HG02571 (cell line): ENCODE measurements at regions not wholly inside any gene's neighbourhood (a gene's known extent, or its start where the extent isn't known, plus 50 kb on each side); places are given as distances from the start of the nearest gene placed in this dataset.

Source experiments
- ATAC-seq: cut with Tn5 transposase; IDR thresholded peaks from one replicate; pipeline ENCODE4 v1.9.1; 2021; ENCODE audit warnings: mild to moderate bottlenecking, moderate library complexity; ENCODE audit not compliant: unreplicated experiment

DNA sequence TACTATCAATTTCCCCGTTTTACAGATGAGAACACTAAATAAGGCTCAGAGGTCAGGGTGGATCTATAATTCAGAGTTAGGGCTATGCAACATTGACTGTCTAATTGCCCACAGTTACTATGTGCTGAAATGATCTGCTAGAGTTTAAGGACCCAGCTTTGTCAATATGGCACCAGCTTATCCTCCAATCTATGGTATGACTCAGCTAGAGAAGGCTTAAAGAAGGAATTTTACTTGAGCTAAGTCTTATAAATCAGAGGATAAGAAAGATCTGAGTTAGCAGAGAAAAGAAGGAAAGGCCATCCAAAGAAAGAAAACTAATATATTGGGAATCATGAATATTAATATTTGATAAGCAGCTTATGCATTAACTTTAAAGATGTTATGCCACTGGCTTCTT is 78.1 kb downstream of the ASB9 start:
- no peak for ATAC-seq

GRCh38 chrX:15188039-15188438 is 81.8 kb downstream of the ASB9 start:
- no peak for ATAC-seq

GRCh38 chrX:15177316-15177715 is 92.6 kb downstream of the ASB9 start:
- no peak for ATAC-seq

DNA sequence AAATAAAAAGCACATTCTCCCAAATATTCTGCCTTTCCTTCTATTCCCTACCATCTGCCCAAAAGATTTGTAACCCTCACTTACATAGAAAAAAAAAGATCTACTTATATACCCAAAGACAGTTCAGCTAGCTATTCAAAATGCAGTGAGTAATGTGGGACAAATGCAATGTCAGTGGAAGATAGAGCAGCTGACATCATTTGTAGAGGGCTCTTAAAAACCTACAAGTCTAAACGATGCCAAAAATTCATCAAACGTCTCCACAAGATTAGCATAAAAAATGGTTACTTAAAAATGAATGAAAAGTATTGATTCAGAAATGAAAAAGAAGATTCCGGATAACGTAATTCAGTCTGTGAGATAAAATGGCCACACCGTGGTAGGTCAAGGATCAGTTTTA is 96.5 kb downstream of the ASB9 start:
- ATAC-seq: no peak

DNA sequence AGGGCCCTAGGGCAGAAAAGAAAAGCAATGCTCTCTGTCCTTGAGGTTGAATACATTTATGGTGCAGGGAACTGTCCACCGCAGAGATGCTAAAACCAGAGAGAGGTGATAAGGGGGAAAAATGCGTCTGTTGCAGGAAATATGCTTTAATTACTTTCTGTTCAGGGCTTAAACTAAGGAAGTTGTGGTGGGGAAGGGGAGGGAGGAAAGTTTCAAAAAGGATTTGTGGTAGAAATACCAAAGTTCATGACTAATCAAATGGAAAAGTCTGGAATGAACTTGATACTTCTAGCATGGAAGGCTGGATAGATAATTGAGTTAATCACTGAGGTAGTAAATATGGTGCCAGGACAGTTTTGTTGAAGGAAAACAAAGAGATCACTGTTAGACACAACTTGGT is 99.0 kb downstream of the ASB9 start:
- no peak for ATAC-seq

DNA sequence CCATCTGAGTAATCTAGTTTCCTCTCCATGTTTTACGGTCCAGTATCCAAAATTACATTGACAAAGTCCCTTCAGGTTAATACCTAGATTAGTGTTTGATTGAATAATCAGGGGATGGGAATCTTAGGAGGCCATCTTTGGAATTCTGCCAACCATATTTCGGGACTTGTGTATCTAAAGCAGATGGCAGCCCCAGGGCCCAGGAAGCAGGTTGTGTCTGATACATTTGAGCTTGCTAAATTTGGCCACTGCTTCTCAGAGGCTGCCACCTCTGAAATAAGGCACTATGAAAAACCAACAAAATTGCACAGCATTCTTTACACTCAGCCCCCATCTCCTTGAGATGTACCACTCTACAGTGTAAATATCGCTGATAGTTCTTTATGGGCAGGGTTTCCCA is 102.1 kb downstream of the ASB9 start:
- no peak for ATAC-seq

DNA sequence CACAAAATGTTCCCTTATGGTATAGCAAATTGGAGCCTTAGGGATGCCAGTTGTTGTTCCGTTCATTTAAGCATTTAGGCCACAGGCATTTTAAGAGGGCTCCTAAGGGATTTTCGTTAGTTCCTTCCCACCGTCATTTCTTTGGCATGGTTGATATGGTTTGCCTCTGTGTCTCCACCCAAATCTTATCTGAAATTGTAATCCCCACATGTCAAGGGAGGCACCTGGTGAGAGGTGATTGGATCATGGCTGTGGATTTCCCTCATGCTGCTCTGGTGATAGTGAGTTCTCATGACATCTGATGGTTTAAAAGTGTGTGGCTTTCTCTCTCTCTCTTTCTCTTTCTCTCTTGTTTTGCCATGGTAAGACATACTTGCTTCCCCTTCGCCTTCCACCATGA is 104.1 kb downstream of the ASB9 start:
- no peak for ATAC-seq

DNA sequence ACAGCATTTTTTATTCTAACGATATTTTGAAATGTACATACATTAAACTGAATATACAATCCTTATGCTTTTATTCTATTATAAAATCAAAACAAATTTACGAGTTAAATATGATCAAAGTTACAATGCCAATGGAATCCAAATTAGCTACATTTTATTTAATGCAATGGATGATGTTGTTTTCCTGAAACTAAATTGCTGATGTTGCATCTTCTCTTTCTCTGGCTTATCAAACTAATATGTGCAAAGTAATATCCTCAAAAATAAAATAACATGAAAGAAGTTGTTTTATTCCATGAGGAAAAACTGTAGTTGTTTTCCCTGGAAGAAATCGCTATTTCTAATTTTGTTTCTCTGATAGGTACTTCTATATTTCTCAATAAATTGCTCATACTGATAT is 106.8 kb downstream of the ASB9 start:
- ATAC-seq: no peak

DNA sequence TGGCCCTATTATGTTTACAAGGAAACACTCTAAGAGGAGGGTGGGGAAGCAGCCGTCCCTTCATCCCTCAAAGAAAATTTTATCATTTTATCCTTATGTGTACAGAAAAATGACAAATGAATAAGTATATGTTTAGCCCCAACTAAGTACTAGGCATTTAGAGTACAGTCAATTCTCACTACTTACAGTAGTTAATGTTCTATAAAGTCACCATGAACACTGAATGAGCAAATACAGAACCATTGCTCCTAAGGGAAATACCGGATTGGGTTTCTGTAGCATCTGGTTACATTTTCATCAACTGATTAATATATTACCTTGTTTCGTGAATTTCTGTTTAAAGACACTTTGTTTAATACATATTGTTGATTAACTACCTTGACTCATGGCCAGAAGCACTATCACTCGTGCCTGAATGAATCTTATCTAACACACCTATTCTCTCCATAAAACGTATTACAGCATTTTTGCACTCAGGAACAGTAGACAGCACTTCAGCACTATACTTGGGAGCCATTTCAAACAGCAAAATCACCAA is 109.3 kb downstream of the ASB9 start:
- no peak for ATAC-seq

GRCh38 chrX:15158736-15159406 is 111.0 kb downstream of the ASB9 start:
- peak; percentile 58 for ATAC-seq

- no peak for ATAC-seq
Measured at GRCh38 chrX:15158350-15158735, 111.5 kb downstream of the ASB9 start.

GRCh38 chrX:15157624-15158023 is 112.3 kb downstream of the ASB9 start:
- ATAC-seq: no peak

DNA sequence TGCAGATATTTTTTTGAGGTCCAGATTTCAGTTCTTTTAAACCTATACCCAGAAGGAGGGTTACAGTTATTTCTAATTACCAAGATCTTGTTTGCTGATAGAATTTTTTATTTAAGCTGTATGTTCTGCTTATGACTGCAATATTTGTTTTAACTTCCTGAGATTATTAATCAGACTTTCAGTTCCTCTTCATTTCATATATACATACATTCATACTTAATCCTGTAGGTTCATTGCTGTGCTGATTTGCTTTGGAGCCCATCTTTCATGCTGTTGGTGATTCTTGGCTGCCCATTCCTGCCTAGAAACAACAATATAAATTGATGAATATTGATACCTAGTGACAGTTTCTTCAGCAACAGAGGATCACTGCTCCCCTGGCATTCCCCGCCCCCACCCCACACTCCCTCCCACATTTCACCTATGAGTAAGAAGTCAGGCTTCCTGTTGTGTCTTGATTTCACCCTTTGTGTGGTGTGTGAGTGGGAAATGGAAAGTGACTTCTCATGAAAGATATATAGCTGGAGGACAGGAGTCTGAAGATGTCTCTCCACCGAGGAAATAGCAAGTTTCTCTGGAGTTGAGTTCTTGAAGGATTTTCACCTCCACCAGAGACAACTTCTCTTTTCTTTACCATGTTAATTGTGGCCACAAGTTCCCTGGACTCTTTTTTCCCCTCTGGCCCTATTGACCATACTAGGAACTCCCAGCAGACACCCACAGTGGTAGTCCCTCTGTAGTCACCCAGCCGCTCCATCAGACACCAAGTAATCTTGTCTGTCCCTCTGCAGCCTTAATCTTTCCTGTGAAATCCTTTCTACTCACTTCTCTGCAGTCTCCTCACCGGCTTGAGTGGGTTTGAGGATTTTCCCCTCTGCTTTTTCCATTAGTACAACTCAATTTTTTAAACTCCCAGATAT is 118.4 kb downstream of the ASB9 start:
- ATAC-seq: peak; percentile 70

- ATAC-seq: no peak
Measured at GRCh38 chrX:15150586-15150985, 119.3 kb downstream of the ASB9 start.

DNA sequence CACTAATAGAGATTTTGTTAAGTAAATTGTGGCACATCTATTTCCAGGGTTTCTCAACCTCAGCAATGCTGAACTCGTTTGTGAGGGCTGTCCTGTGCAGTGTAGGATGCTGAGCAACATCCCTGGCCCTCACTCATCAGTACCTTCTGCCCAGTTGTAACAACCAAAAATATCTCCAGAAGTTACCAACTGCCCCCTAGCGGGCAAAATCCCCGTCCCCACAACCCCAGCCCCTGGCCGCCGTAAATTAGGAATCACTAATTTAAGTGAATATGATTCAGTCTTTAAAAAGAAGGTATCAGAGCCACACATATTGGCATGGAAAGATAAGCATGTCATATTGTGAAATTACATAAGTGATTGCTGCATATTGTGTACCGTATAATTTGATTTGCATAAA is 123.4 kb downstream of the ASB9 start:
- no peak for ATAC-seq

DNA sequence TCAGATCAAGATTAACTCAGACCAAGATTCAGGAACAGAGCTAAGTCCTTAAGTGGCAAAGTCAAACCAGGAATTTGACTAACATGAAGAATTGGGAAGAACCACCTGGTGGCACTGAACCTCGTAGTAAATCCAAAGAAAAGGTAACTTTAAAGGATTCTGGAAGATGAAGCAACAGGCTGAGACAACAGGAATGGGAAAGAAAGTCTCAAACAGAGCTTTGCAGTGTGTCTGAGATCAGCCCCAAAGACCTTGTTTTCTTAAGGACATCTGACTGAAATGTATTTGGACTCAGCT is 126.1 kb downstream of the ASB9 start:
- no peak for ATAC-seq

DNA sequence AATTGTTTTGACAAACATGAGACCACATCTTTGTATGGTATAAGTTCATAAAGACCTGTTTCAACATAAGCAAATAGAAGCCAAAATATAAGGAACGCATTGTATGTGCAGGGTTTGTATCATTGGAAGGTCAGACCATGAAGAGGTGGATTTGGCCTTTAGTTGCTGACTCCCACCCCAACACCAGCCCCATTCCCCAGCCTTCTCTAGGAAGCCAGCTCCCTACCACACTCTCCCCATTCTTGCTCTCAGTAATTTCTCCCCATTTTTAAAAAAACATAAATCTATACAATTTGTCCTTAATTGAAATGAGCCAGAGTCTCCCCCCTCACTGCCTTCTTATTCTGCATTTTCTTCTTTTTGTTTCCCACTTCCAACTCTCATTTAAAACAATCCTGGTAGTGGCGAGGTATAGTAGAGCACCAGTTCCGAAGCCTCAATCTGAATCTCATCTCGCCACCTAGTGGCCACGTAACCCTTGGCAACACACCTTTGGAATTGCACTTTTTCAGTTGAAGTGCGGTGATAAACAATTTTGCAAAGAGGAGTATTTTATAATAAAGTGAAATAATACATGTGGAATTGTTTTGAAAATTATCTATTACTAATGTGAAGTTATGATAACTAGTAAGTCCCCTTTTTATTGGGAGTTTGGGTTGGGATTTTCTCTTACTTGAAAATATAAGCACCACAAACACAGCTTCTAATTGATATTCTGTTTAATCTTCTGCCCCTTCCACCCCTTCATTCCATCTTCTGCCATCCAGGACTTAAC is 126.6 kb downstream of the ASB9 start:
- ATAC-seq: peak; percentile 53

DNA sequence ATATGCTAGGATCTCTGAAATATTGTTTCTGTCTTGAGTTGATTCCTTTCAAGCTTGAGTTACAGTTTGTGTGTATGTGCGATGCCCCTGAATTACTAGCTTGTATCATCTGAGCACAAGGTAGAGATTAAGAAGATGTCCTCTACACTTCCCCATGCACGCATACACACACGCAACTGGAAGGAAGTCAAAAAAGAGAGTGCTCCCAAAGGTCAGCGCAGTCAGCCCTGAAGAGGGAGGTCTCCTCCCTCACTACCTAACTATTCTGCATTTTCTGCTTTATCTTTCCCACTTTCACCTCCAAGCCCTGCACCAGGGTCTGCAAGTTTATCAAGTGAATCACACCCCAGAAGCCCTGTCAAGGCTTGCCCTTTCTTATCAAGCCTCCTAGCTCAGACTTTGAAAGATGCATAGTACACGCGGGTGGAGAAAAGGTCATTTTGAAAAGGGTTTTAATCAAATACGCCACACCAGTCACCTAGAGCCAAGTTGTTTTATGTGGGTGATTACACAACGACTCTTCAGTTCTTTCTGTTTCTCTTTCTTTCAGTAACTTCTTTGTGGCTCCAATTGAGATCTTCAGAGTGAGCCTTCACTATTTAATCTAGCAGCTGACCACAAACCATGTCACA is 127.7 kb downstream of the ASB9 start:
- no peak for ATAC-seq

DNA sequence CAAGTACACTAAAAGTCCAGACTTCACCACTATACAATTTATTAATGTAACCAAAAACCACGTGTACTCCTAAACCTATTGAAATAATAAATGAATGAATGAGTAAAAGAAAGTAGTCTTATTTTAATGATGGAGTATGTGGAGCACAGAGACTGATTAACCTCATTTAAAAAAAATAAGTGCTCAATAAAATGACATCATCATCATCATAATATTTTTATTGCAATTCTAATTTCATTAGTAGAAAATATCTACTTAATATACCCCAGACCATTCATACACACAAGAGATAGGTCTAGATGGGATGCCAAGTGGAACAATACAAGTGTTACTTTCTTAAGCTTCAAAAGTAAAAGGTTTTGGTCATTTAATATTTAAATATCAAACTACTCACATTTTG is 133.1 kb downstream of the ASB9 start:
- ATAC-seq: no peak

DNA sequence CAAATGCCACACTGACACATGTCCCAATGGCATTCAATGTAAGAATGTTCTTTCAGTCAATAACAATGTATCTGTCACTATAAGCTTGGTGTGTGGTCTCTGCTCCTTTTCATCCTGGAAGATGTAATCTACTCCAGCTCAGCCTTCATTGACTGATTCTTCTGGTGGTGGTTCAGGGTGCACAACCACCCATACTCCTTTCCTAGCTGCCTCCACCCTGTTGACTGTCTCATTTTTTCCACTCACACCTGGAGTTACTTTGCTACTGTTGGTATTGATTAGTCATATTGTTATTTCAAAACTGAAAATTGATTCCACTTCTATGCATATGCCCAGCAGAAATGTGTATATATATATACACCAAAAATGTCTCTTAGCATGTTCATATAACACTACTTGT is 140.5 kb downstream of the ASB9 start:
- no peak for ATAC-seq

DNA sequence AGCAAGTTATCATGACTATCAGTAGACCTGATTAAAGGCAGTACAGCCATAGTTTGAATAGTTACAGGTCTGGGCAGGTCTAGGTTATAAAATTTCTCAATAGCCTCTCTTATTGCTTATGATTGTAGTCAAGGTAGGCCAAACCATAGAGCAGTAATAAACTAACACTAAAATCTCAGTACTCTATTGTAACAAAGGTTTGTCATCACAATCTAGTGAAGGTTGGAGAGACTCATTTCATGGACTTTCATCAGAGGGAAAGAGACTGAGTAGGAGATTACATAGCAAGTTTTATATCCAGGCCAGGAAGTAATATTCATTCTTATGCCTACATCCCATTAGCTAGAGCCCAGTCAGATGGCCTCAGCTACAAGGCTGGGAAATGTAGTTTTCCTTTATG is 141.0 kb downstream of the ASB9 start:
- ATAC-seq: no peak
